OCI-LY7 (cell line): ENCODE measurements at regions not wholly inside any gene's neighbourhood (a gene's known extent, or its start where the extent isn't known, plus 50 kb on each side); places are given as distances from the start of the nearest gene placed in this dataset.

Experiments
- BruUV-seq: library from RNA; stranded (reverse); fragments of 400-500 nt; replicated peaks from 2 replicates; lab custom pipeline; 2021; lab: Mats Ljungman, UMichigan
- CTCF ChIA-PET: fragments of 300-600 bp; sonication (Branson Sonifier 250); formaldehyde crosslinking; loops from one replicate; lab custom pipeline; 2022; ENCODE audit warnings: antibody characterized with exemption; ENCODE audit not compliant: unreplicated experiment; lab: Charles Lee
- POLR2A ChIA-PET: fragments of 300-600 bp; sonication (Branson Sonifier 250); formaldehyde crosslinking; loops from one replicate; lab custom pipeline; 2022; ENCODE audit warnings: antibody characterized with exemption; lab: Charles Lee
- DNase-seq: peaks from one replicate; pipeline ENCODE4 v3.0.0-alpha.2; 2015; ENCODE audit warnings: low spot score
- H2AFZ ChIP-seq: fragments of 200-600 bp; sonication (generic), shearing (Covaris generic); 2 replicates; pipeline ENCODE4 v1.6.1; 2014; ENCODE audit warnings: mild to moderate bottlenecking, antibody characterized with exemption, low read length, moderate library complexity
- H3K27ac ChIP-seq: fragments of 200-600 bp; sonication (generic); 2 replicates; pipeline ENCODE4 v1.5.1; 2014; ENCODE audit warnings: mixed run types, low read depth, mild to moderate bottlenecking, moderate library complexity, low read length, inconsistent platforms; ENCODE audit not compliant: poor library complexity, severe bottlenecking
- H3K36me3 ChIP-seq: fragments of 200-600 bp; sonication (generic); 2 replicates; pipeline ENCODE4 v1.6.1; 2014; ENCODE audit warnings: mild to moderate bottlenecking, antibody characterized with exemption, low read length, moderate library complexity, mixed read lengths; ENCODE audit not compliant: insufficient read depth
- H3K4me1 ChIP-seq: fragments of 200-600 bp; sonication (generic); 2 replicates; pipeline ENCODE4 v1.5.1; 2014; ENCODE audit warnings: mild to moderate bottlenecking, low read length; ENCODE audit not compliant: insufficient read depth, poor library complexity, severe bottlenecking
- H3K4me2 ChIP-seq: fragments of 200-600 bp; sonication (generic); 2 replicates; pipeline ENCODE4 v1.6.1; 2014; ENCODE audit warnings: mild to moderate bottlenecking, low read length
- H3K4me3 ChIP-seq: fragments of 200-600 bp; sonication (generic); 2 replicates; pipeline ENCODE4 v1.5.1; 2014; ENCODE audit warnings: mild to moderate bottlenecking, low read depth, low read length; ENCODE audit not compliant: poor library complexity, severe bottlenecking
- H3K79me2 ChIP-seq: fragments of 200-600 bp; sonication (generic); 2 replicates; pipeline ENCODE4 v1.6.1; 2016; ENCODE audit warnings: low read depth, mild to moderate bottlenecking, low read length, moderate library complexity, mixed read lengths; ENCODE audit not compliant: insufficient read depth
- H3K9me2 ChIP-seq: fragments of 200-600 bp; sonication (generic); 2 replicates; pipeline ENCODE4 v1.6.1; 2016; ENCODE audit warnings: mild to moderate bottlenecking, low read length, mixed read lengths; ENCODE audit not compliant: insufficient read depth
- H3K9me3 ChIP-seq: fragments of 200-600 bp; sonication (generic); 2 replicates; pipeline ENCODE4 v1.6.1; 2014; ENCODE audit warnings: mild to moderate bottlenecking, mixed run types, low read length, mixed read lengths
- H4K20me1 ChIP-seq: fragments of 200-600 bp; sonication (generic); 2 replicates; pipeline ENCODE4 v1.6.1; 2014; ENCODE audit warnings: mild to moderate bottlenecking, antibody characterized with exemption, low read length, moderate library complexity, mixed read lengths; ENCODE audit not compliant: insufficient read depth
- EZH2phosphoT487 ChIP-seq: fragments of 200-600 bp; sonication (generic); IDR thresholded peaks from 2 replicates; pipeline ENCODE4 v1.6.1; 2018; ENCODE audit warnings: low read depth, borderline replicate concordance, mild to moderate bottlenecking, mixed run types, antibody characterized with exemption, low read length, moderate library complexity, mixed read lengths
- intact Hi-C: fragments of 100-400 bp; cut with micrococcal nuclease; formaldehyde crosslinking; loops from one replicate; pipeline ENCODE4 v1.10.0; 2022; ENCODE audit not compliant: unreplicated experiment
- TF ChIP-seq, protein P1 (sequence below): fragments of 200-600 bp; sonication (generic); conservative IDR thresholded peaks from 2 replicates; pipeline ENCODE4 v1.5.1; 2014; ENCODE audit warnings: mild to moderate bottlenecking, antibody characterized with exemption, low read length, moderate library complexity, mixed read lengths

DNA sequence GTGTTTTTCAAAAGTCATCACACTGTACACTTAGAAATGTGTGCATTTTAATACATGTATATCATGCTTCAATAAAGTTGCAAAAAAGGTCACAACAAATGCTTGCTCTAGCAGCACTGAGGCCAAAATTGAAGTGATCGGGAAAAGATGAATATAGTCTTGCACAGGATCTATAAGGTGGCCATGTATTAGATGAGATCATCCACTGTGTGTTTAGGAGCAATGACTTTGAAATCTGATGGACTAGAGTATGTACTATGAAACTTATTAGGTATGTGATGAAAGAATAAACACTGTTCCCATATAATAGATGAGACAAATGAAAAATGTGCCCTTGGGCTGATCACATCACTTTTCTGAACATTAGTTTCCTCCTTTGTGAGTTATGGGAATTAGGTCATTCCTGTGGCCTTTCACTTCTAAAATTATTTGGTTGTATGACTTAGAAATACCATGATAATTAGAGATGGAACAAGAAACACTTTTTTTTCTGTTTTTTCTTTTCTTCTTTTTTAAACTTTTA lies 984.6 kb downstream of the ADGRL2 start:
- Histone ChIP-seq H3K4me3 (no peak overlapping the region), H3K79me2 (no peaks in the 10 kb centered on the region), H3K36me3 (no peaks in the 10 kb centered on the region), H3K27ac (no peak overlapping the region), H3K4me2 (no peak overlapping the region), H3K9me3 (no peaks in the 10 kb centered on the region), H4K20me1 (no peaks in the 10 kb centered on the region), H2AFZ (no peak overlapping the region), H3K4me1 (no peaks in the 10 kb centered on the region), H3K9me2 (no peaks in the 10 kb centered on the region)
- no peak for TF ChIP-seq EZH2phosphoT487
- TF ChIP-seq, protein P1, sequence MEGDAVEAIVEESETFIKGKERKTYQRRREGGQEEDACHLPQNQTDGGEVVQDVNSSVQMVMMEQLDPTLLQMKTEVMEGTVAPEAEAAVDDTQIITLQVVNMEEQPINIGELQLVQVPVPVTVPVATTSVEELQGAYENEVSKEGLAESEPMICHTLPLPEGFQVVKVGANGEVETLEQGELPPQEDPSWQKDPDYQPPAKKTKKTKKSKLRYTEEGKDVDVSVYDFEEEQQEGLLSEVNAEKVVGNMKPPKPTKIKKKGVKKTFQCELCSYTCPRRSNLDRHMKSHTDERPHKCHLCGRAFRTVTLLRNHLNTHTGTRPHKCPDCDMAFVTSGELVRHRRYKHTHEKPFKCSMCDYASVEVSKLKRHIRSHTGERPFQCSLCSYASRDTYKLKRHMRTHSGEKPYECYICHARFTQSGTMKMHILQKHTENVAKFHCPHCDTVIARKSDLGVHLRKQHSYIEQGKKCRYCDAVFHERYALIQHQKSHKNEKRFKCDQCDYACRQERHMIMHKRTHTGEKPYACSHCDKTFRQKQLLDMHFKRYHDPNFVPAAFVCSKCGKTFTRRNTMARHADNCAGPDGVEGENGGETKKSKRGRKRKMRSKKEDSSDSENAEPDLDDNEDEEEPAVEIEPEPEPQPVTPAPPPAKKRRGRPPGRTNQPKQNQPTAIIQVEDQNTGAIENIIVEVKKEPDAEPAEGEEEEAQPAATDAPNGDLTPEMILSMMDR: no peak
- intact Hi-C loops: no loop called here
- POLR2A ChIA-PET: no interaction called here
- no peak for DNase-seq
- CTCF ChIA-PET: no interaction called here
- no TSS peak for BruUV-seq

- ChIA-PET POLR2A (interaction anchor here (0.6 kb wide), 2 partner anchors 57 to 106 kb away, joined by 3 read pairs; no protein-coding TSS in a partner anchor), CTCF (no interaction called here)
- no peaks in the 10 kb centered on the region for H3K9me2 ChIP-seq
- no peaks in the 10 kb centered on the region for H4K20me1 ChIP-seq
- no peak overlapping the region for H3K4me2 ChIP-seq
- H3K4me3 ChIP-seq: no peak overlapping the region
- H3K79me2 ChIP-seq: no peaks in the 10 kb centered on the region
- no peaks in the 10 kb centered on the region for H3K36me3 ChIP-seq
- no peaks in the 10 kb centered on the region for H3K9me3 ChIP-seq
- H2AFZ ChIP-seq: no peak overlapping the region
- TF ChIP-seq, protein P1: no peak
- no peak for TF ChIP-seq EZH2phosphoT487
- no peak for DNase-seq
- no peaks in the 10 kb centered on the region for H3K4me1 ChIP-seq
- no TSS peak for BruUV-seq
- intact Hi-C loops: no loop called here
- no peak overlapping the region for H3K27ac ChIP-seq
Measured at GRCh38 chr1:82783044-82783443, 982.3 kb downstream of the ADGRL2 start.

DNA sequence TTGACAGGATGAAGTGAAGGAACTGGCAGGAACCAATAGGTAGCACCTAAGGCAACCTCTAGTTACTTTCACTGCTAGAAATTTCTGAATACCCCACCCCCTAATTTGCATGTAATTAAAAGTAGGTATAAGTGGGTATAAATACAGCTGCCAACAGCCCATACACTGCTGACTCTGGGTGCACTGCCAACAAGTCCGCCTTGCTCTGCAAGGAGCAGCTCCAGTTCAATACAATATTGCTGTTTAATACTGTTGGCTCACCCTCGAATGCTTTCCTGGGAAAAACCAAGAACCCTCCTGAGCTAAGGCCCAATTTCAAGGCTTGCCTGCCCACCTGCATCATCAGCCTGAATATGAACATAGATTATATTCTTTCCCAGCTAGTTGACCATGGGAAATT lies 981.9 kb downstream of the ADGRL2 start:
- intact Hi-C loops: no loop called here
- no peaks in the 10 kb centered on the region for H3K9me3 ChIP-seq
- H3K9me2 ChIP-seq: no peaks in the 10 kb centered on the region
- POLR2A ChIA-PET: interaction anchor here (0.6 kb wide), 1 partner anchor 106 kb away, joined by 3 read pairs; no protein-coding TSS in a partner anchor
- no peak overlapping the region for H3K4me3 ChIP-seq
- no peak overlapping the region for H2AFZ ChIP-seq
- H3K79me2 ChIP-seq: no peaks in the 10 kb centered on the region
- DNase-seq: no peak
- no peak overlapping the region for H3K27ac ChIP-seq
- H3K4me2 ChIP-seq: no peak overlapping the region
- no peaks in the 10 kb centered on the region for H3K4me1 ChIP-seq
- BruUV-seq: no TSS peak
- no peaks in the 10 kb centered on the region for H4K20me1 ChIP-seq
- CTCF ChIA-PET: no interaction called here
- no peak for TF ChIP-seq EZH2phosphoT487
- TF ChIP-seq, protein P1: no peak
- H3K36me3 ChIP-seq: no peaks in the 10 kb centered on the region
